HG02970 (cell line): ENCODE measurements at regions not wholly inside any gene's neighbourhood (a gene's known extent, or its start where the extent isn't known, plus 50 kb on each side); places are given as distances from the start of the nearest gene placed in this dataset.
"Not testable (repeated sequence)": the region's sequence is repeated elsewhere in the genome, so short reads cannot be mapped to it uniquely, and the experiment has no call there.

Experiments
- ATAC-seq: cut with Tn5 transposase; IDR thresholded peaks from one replicate; pipeline ENCODE4 v1.9.1; 2021; ENCODE audit warnings: mild to moderate bottlenecking, moderate library complexity, moderate number of reproducible peaks; ENCODE audit not compliant: unreplicated experiment, low FRiP score

DNA sequence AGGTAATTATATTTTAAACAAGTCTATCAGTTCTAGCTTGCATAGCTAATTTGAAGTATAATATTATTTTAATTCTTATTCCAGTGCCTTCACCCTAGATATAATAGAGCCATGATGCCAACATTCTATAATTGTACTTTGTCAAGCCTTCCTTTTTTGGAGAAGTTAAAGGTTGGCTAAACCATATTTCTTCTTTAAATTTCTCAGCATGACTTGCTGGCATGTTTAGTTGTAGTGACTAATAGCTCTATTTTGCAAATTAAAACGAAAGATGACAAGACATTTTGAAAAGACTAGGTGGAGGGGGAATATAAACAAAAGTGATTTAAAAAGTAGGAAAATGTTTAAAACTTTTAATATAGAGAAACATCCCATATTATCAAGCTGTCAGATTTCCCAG is 400.7 kb downstream of the PSAT1 start:
- no peak for ATAC-seq

DNA sequence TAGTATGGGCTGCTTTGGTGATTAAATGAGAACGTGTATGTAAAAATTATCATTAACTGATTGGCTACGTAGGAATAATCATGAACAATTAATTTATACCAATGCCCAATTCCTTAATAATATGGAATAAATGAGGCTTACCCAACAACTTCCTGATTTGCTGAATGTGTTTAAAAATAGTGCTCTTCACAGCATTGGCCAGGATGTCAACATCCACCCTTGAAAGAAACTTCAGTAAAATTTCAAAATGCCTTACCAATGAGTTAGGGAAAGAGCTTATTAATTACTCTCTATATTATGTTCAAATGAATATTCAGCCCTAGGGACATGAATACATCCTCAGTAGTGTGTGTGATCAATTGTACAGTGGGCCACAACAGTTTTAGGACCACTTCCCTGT is 401.4 kb downstream of the PSAT1 start:
- ATAC-seq = no peak

DNA sequence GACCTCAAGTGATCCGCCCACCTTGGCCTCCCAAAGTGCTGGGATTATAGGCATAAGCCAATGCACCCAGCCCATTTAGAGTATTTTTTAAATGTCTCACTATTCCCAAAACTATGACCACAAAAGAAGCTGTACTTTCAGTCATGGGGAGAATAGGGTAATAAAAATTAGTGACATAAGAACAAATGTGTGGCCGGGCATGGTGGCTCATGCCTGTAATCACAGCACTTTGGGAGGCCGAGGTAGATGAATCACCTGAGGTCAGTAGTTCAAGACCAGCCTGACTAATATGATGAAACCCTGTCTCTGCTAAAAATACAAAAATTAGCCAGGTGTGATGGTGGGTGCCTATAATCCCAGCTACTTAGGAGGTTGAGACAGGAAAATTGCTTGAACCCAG is 402.3 kb downstream of the PSAT1 start:
- ATAC-seq = not testable (repeated sequence)

DNA sequence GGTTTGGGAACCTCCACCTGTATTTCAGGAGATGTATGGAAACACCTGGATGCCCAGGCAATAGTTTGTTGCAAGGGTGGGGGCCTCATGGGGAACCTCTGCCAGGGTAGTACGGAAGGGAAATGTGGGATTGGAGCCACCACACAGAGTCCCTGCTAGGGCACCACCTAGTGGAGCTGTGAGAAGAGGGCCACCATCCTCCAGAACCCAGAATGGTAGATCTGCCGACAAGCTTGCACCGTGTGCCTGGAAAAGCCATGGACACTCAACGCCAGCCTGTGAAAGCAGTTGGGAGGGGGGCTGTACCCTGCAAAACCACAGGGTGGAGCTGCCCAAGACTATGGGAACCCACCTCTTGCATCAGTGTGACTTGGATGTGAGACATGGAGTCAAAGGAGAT is 407.2 kb downstream of the PSAT1 start:
- not testable (repeated sequence) for ATAC-seq

GRCh38 chr9:78707080-78707479 is 410.2 kb downstream of the PSAT1 start:
- ATAC-seq = peak; percentile 27

GRCh38 chr9:78707481-78707991 is 410.6 kb downstream of the PSAT1 start:
- peak; percentile 80 for ATAC-seq

DNA sequence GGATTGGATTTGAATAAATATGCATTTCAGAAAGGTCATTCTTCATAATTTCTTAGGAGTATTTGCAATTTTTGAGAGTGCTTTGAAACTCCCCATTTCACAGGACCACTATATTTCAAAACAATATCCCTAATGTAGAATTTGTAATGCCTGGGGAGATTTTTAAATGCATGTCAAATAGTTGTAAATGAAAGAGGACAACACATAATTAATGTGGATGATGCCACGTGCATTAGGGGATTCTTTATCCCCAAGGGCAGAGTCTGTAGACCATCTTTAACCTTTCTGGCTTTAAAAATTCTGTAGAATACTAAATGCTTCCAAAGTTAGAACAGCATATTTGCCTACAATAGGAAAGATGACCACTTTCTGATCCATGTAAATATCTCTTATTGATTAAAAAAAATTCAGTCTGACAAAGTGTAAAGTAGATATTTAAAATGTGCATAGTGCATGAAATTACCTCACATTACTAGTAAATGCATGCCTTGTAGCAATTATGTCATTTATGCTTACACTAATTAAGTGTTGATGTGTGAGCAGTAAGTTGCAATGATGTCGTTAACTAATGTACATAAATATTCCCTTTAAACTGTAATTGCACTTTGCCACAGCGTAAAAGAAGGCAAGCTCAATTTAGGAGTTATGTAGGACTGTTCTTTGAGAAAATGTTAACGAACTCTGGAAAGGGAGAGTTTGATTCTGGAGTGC is 416.1 kb downstream of the PSAT1 start:
- ATAC-seq = no peak

- no peak for ATAC-seq
Observed at GRCh38 chr9:78713614-78714405, 416.9 kb downstream of the PSAT1 start.

DNA sequence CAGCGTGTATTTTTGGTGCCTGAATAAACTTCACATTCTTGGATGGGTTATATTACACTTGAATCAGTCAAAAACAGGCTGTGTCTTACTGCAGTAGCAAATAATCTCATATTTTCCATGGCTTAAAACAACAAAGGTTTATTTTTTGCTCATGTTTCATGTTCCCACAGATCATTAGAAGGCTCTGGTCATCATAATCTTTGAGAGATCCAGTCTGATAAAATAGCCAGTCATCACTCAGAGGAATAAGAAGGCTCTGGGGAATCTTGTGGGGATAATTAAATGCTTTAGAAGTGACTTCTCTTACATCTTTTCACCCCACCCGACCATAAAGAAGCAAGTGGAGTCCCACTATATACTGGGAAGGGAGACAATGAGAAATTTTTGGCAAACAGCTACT is 417.7 kb downstream of the PSAT1 start:
- no peak for ATAC-seq

- not testable (repeated sequence) for ATAC-seq
Observed at GRCh38 chr9:78719029-78719428, 422.1 kb downstream of the PSAT1 start.

DNA sequence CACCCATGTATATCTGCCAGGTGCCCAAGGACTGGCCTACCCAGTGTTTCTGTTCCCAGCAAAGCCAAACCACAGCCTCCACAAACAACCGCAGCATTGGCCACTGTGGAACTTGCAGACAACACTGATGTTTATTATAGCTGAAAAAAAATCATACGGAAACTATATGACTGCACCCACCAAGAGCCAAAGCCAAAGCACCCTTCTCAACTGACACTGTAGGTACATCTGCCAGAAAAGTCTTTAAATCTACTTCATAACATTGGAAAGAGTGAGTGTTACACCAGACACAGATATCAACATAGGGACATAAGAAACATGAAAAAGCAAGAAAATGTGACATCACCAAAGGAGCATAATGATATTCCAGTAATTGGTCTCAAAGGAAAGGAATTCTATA is 428.0 kb downstream of the PSAT1 start:
- no peak for ATAC-seq

DNA sequence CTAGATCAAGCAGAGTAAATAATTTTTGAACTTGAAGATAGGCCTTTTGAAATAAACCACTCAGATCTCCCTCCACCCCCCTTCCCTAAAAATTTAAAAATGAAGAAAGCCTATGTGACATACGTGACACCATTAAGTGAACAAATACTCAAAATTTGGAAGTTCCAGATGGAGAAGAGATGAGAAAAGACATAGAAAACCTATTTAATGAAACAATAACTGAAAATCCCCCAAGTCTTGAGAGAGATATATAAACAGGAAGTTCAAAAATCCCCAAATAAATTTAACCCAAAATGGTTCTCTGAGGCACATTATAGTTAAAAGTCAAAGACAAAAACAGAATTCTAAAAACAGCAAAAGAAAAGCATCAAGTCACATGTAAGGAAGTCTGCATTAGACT is 428.6 kb downstream of the PSAT1 start:
- ATAC-seq = no peak

GRCh38 chr9:78745331-78745730 is 448.4 kb downstream of the PSAT1 start:
- no peak for ATAC-seq

DNA sequence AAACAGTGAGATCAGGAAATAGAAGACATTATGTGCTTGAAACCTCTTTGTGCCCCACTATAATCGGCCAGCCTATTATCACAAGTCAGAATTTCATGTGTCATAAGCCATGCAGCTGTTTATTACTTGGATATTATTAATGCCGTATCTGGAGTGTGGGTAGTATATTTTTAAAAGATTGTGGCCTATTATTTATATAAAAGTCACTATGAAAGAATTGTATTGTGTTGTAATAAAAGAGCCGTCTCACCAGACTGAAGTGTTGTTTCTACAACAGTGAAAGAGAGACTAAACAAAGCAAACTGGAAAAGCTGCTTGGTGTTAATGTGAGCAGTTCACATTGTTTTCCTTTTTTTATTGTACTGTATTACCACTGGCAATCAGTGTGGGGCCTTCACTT is 449.1 kb downstream of the PSAT1 start:
- no peak for ATAC-seq

DNA sequence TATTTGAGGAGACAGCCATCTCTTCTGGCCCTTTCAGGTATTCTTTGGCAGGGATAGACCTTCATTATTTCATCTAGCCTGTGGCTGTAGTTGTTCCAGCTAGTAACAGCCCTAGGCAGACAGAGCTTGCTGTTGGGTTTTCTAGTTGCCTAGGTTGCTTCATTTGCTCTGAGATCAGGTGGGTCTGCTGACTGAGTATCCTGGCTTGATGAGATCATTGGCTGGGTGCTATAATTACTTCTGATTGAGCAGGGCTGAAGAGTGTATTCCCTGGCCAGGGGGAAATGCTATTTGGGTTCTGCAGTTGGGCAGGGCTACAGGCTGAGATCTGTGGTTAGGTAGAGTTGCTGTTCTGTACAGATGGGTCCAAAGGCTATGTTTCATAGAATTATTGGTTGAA is 456.1 kb downstream of the PSAT1 start:
- ATAC-seq = no peak

- ATAC-seq = no peak
Observed at GRCh38 chr9:78756813-78757510, 460.0 kb downstream of the PSAT1 start.

DNA sequence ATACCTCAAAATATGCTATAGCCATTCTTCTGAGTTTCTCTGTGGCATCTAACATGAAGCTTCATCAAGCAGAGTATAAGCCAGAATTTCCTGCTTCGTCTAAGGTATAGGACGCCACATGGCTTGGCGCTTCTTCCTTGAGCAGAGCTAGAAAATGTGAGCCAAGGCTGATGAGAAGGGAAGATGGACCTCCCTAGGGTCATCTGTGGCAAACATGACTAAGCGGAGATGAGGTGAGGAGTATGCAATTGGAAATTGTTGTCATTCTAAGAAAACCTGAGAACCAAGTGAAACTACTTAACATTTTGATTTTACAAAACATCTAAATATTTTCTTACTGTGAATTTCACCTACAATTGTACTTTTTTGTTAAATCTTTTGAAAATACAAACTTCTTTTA is 466.5 kb downstream of the PSAT1 start:
- no peak for ATAC-seq

GRCh38 chr9:78765861-78766260 is 468.9 kb downstream of the PSAT1 start:
- no peak for ATAC-seq

DNA sequence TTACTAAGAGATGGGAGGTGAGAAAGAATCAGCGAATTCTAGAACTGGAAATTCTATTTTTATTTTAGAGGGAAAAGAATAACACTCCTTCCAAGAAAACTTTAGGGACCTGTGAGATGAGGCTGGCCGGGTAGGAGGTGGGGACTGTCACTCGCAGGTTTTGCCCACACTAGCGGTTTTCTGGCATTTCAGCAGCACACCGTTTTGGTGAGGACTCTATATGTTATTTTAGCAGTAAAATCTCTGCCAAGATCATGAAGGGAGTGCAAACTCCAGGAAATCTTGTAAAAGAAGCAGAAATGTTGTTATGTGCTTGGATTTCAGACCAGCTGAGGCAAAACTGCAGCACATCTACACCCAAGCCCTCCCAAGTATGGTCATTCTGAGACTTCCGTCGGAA is 470.6 kb downstream of the PSAT1 start:
- no peak for ATAC-seq

- no peak for ATAC-seq
Observed at GRCh38 chr9:78769690-78770089, 472.8 kb downstream of the PSAT1 start.

GRCh38 chr9:78775211-78775610 is 478.3 kb downstream of the PSAT1 start:
- no peak for ATAC-seq
